ENCODE measurements at regions not wholly inside any gene's neighbourhood (a gene's known extent, or its start where the extent isn't known, plus 50 kb on each side); places are given as distances from the start of the nearest gene placed in this dataset.
A peak's percentile ranks its signal among the peaks of the same experiment; 100 is the strongest.

DNA sequence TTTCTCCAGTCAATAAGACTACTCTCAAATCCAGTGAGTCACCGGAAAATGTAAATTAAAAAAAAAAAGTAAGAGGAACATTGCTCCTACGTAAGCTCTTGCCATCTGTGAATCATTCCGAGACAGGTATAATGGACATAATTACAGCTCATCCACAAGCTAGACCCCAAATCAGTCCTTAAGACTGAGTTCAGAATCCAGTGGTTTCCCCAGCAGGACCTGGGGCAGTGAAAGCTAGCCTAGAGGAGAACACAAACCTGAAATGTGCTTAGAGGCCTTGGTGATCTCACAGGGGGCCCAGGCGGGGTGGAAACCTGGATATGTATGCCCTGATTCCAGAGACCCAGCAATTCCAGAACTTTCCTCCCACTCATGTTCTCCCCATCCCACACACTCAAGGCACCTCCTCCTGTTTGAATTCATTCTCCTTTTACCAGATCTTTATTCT lies 132.0 kb downstream of the COPRS start:
- no peak overlapping the region for H3K18ac ChIP-seq (ENCODE audit: extremely low read depth, low read length)
- H2AK5ac ChIP-seq (ENCODE audit: low read depth, low read length): no peak overlapping the region
- no peak overlapping the region for H2BK12ac ChIP-seq (ENCODE audit: low read depth, low read length)
- H4K8ac ChIP-seq (ENCODE audit: extremely low read depth, insufficient read depth, low read length): no peak overlapping the region
- H3K9me3 ChIP-seq (ENCODE audit: insufficient read depth in 2 of 2, low read depth in 1 of 2, low read length in 1 of 2): no peaks in the 10 kb centered on the region
- no peak for FAIRE-seq
- H3K4me1 ChIP-seq (replicated peaks in 1 of 4; ENCODE audit: control insufficient read depth in 3 of 4, insufficient read depth in 4 of 4, low read length in 3 of 4): no peaks in the 10 kb centered on the region
- no peak overlapping the region for H3K9ac ChIP-seq (replicated peaks in 1 of 4; ENCODE audit: extremely low read depth in 1 of 4, low read depth in 3 of 4, low read length in 3 of 4)
- no peak overlapping the region for H3K23ac ChIP-seq (ENCODE audit: insufficient read length)
- no peak overlapping the region for H2BK20ac ChIP-seq (ENCODE audit: low read length)
- H3K4me3 ChIP-seq (ENCODE audit: extremely low read depth in 1 of 4, insufficient read depth in 2 of 4, low read depth in 3 of 4, low read length in 4 of 4): no peak overlapping the region
- no peak overlapping the region for H2BK120ac ChIP-seq (replicated peaks; ENCODE audit: low read depth, low read length)
- H3K56ac ChIP-seq (replicated peaks; ENCODE audit: insufficient read length, low read depth, low read length): no peak overlapping the region
- no peak overlapping the region for H3K4ac ChIP-seq (replicated peaks; ENCODE audit: insufficient read length, low read depth, low read length)
- H3K23me2 ChIP-seq (ENCODE audit: low read depth, low read length): no peaks in the 10 kb centered on the region; the same call in 1 of the 2 replicates
- no peak overlapping the region for H2BK15ac ChIP-seq (ENCODE audit: low read length)
- no peaks in the 10 kb centered on the region for H3K79me1 ChIP-seq (ENCODE audit: low read depth, low read length)
- H4K91ac ChIP-seq (replicated peaks; ENCODE audit: insufficient read length, low read length): no peak overlapping the region
- H4K20me1 ChIP-seq (replicated peaks in 1 of 2; ENCODE audit: control insufficient read depth in 1 of 2, insufficient read depth in 2 of 2, low read length in 2 of 2): no peaks in the 10 kb centered on the region
- peak in 1 of 2 experiments; percentile 31 for DNase-seq (ENCODE audit: low read depth in 1 of 2, low spot score in 2 of 2)
- H3K27me3 ChIP-seq (replicated peaks in 1 of 4; ENCODE audit: control insufficient read depth in 3 of 4, extremely low read depth in 1 of 4, insufficient read depth in 3 of 4, low read length in 3 of 4): no peaks in the 10 kb centered on the region
- H3K36me3 ChIP-seq (ENCODE audit: control insufficient read depth in 2 of 4, insufficient read depth in 4 of 4, low read length in 3 of 4): no peaks in the 10 kb centered on the region
- no peak overlapping the region for H3K4me2 ChIP-seq (ENCODE audit: insufficient read depth in 1 of 2, low read depth in 2 of 2, low read length in 2 of 2)
- POLR2A ChIA-PET (ENCODE audit: partially characterized antibody): interaction anchor here (0.6 to 0.7 kb wide), 2 partner anchors 192 to 240 kb away, joined by 3 to 4 read pairs; no protein-coding TSS in a partner anchor
- no peak overlapping the region for H2AFZ ChIP-seq (ENCODE audit: low read length)
- H3K14ac ChIP-seq (ENCODE audit: insufficient read length): no peak overlapping the region
- H3K79me2 ChIP-seq (ENCODE audit: control insufficient read depth in 1 of 2, insufficient read depth in 2 of 2, low read length in 2 of 2): no peaks in the 10 kb centered on the region
- H4K5ac ChIP-seq (ENCODE audit: insufficient read length, low read depth, low read length): no peak overlapping the region
- no peak overlapping the region for H3K27ac ChIP-seq (ENCODE audit: low read depth, low read length)
- H2BK5ac ChIP-seq (ENCODE audit: low read depth, low read length): no peak overlapping the region
- CTCF ChIA-PET (ENCODE audit: partially characterized antibody): no interaction called here
- 90% methylated on average over 4 of the region's 4 CpGs; no CpG with 5 or more reads in 1 of the 2 experiments for WGBS, 2 experiments (ENCODE audit: extremely low coverage in 1 of 2, insufficient coverage in 1 of 2, insufficient read length in 1 of 2, insufficient replicate concordance in 2 of 2, low coverage in 1 of 2, low lambda C conversion rate in 2 of 2, missing lambda C conversion rate in 1 of 2)
- TF ChIP-seq NANOG (IDR thresholded peaks at IDR 0.05; ENCODE audit: insufficient read depth, low read depth, low read length, poor library complexity, severe bottlenecking): no peak
- TF ChIP-seq SAP30 (IDR thresholded peaks at IDR 0.05; ENCODE audit: insufficient read depth, insufficient replicate concordance, low read length): no peak
- TF ChIP-seq TAF7 (optimal IDR thresholded peaks at IDR 0.05; ENCODE audit: borderline replicate concordance, low read depth, low read length): no peak
- no peak for TF ChIP-seq YY1 (IDR thresholded peaks at IDR 0.05; ENCODE audit: low read depth, low read length)
- no peak for TF ChIP-seq SP4 (IDR thresholded peaks at IDR 0.05; ENCODE audit: low read length)
- TF ChIP-seq, protein P1, sequence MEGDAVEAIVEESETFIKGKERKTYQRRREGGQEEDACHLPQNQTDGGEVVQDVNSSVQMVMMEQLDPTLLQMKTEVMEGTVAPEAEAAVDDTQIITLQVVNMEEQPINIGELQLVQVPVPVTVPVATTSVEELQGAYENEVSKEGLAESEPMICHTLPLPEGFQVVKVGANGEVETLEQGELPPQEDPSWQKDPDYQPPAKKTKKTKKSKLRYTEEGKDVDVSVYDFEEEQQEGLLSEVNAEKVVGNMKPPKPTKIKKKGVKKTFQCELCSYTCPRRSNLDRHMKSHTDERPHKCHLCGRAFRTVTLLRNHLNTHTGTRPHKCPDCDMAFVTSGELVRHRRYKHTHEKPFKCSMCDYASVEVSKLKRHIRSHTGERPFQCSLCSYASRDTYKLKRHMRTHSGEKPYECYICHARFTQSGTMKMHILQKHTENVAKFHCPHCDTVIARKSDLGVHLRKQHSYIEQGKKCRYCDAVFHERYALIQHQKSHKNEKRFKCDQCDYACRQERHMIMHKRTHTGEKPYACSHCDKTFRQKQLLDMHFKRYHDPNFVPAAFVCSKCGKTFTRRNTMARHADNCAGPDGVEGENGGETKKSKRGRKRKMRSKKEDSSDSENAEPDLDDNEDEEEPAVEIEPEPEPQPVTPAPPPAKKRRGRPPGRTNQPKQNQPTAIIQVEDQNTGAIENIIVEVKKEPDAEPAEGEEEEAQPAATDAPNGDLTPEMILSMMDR (IDR thresholded peaks at IDR 0.05; ENCODE audit: control extremely low read depth in 1 of 3, insufficient read depth in 1 of 3, low read depth in 1 of 3, low read length in 3 of 3): no peak
- TF ChIP-seq SUZ12 (IDR thresholded peaks at IDR 0.05; ENCODE audit: low read length): no peak
- no peak for TF ChIP-seq TCF12 (IDR thresholded peaks at IDR 0.05; ENCODE audit: low read depth, low read length)
- no peak for TF ChIP-seq EP300 (IDR thresholded peaks at IDR 0.05; ENCODE audit: borderline replicate concordance in 1 of 2, low read depth in 2 of 2, low read length in 2 of 2)
- TF ChIP-seq POLR2AphosphoS5 (IDR thresholded peaks at IDR 0.05; ENCODE audit: low read depth, low read length): no peak
- no peak for TF ChIP-seq GABPA (IDR thresholded peaks at IDR 0.05; ENCODE audit: borderline replicate concordance, insufficient read depth, low read length)
- TF ChIP-seq JUN (IDR thresholded peaks at IDR 0.05; ENCODE audit: low read depth, low read length): no peak

Measured in H1 (cell line).